ENCODE measurements at regions not wholly inside any gene's neighbourhood (a gene's known extent, or its start where the extent isn't known, plus 50 kb on each side); places are given as distances from the start of the nearest gene placed in this dataset.

DNA sequence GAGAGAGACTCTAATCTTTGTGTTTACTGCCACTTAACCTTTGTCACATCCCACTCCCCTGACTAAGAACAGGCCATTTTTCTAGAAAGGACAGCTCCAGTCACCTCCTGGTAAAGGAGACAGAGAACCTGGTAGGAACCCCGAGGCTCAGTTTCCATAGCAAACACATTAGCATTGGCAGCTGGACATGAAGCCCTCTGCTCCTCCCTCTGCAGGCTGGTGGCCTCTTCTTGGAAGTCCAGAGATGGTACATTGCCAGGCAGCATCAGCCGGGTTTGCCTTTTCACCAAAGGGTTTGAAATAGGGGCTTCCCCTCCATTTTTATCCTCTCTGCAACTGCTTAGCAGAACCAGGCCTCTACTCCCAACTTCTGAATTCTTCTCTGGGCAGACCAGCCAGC lies 213.4 kb upstream of the SEMA6D start:
- DNase-seq = no peak

DNA sequence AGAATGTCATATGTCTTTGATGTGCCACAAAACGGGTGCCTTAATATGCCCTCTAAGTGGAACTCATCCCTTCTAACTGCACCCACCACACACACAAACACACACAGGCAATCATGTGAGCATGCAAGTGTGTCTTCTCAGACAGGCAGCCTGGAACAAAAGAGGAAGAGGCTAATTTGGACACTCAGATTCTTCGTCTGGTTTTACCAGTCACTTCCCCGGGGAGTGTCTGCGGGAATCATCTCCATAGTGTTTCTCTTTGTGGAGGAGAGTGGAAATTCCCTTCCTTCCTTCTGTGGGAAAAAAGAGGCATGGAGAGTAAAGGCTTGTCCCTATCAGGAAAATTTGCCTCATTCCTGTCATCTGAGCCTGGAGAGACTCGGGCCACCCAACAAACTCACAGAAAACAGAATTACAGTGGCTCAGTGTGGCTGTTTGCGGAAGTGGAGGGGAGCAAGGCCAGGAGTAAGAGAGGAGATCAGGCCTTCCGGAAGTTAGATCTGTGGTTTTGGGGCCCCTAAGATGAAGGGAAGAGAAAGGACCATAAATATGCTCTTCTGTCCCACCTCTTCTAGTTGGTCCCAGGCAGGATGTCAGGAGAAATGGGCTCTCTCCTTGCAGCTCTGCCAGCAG lies 212.6 kb upstream of the SEMA6D start:
- no peak for DNase-seq

DNA sequence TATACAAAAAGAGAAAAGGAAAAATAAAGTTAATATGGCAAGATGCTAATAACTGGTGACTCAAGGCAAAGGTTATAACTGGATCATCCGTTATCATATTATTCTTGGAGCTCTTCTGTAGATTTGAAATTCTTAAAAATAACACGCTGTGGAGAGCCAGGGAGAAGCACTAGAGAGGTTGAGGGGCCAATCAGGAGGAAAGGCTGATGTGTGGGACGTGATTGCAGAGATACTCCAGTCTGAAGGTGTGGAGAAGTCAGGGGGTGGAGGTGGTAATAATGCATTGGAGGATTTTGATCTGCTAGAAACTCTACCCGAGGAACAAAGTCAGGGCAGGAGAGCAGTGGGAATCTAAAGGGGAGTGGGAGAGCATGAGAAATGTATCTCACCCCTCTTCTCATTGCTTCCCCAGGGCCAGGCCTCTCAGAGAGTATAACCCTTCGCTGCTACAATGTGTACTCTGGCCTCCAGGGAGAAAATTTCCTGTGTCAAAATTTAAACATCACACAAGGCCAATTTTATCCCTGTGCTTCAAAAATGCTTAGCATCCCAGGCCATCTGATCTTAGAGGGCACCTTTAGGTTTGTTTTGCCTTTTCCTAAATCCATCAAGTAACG lies 211.5 kb upstream of the SEMA6D start:
- DNase-seq = no peak

DNA sequence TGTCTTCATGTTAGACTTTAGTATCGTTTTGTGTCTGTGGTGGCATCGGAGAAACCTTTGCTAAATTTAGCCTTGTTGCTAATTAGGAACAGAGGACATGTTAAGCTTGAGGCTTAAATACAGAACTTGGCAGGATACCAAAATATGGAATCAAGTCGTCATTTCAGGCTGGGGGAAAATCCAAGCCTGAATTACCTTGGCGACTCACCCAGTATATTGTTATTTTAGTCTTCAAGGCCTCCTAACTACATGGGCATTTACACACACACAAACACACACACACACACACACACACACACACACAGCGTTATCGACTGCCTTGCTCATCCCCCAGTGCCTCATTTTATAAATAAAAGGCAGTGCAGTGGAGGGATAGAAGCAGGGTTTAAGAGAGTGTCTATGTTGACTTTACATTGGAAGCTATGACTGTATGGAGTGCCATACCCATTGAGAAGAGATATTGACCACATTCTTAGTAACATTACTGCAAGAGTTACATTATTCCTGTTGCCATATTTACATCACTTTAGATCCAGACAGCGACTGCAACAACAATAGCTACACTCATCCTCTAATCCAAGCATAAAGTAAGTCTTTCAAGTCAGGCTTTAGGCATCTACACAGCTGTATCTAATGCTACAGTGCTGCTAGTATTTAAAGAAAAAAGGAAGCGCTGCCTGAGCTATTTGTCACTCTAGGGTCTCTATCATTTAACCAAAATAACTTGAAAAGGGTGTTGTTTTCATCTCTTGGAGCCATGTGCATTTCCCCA lies 210.8 kb upstream of the SEMA6D start:
- DNase-seq = no peak

DNA sequence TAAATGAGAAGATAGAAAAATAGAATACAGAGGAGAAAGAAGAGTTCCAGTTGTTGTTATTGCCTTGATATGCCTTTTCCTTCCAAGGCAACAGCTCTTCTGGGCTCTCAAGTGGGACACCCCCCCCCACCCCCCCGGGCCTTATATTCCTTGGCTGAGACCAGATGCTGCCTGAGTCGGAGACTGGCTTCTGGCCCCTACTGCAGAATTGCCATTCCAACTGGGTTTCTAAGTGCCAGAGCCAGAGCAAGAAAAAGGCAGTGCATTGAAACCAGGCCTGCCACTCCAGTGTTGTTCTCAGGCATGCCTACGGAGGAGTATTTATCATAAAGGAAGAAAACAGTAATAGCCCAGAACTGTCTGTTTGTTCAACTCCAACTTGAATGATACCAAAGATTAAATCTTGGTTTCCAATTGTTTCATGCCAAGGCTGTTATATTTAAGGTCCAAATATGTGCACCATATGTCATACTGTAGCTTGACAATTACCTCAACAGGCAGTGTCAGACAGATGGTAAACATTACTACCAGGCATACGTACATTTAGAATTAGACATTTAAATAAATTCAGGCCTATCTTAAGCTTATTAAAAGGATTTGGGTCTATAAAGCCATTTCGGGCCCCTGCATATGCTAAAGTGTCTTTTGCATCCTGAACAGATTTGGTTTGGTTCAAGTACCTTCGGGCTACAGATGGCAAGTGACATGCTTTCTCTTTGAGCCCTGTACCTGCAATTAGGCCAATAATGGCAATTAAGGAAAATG lies 209.9 kb upstream of the SEMA6D start:
- DNase-seq = no peak

DNA sequence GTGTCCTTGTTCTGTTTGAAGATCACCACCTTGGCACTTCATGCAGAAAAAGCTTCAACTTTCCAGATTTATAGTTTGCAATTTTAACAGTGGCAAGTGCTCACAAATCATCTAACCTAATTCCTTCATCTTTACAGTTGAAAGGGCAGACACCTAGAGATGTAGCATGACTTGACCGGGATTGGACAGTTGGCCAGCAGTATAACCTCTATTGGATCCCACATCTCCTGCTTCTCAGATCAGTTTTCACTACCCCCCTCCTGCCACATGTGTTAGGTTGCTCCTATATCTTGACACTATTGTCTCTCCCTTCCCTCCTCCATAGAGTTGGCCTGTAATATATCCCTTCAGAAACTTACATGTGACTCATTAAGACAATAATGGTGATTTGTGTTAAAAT lies 206.0 kb upstream of the SEMA6D start:
- DNase-seq = no peak

DNA sequence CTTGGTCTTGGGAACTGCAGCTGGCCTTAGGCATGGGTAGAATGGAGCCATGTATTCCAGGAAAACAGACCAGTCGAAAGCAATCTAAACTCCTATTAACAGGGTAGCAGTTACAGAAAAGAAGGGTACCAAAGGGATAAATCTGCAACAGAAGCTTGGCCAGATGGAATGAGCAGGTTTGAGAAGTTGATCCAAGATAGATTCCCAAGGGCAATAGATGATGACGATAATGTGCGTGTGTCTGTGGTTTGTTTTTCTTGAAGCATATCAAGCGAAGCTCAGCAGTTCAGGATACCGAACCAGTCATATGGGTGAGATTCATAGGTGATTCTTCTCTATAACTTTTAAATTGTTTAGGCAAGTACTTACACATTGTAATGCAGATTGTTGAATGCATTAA lies 203.8 kb upstream of the SEMA6D start:
- DNase-seq = no peak

DNA sequence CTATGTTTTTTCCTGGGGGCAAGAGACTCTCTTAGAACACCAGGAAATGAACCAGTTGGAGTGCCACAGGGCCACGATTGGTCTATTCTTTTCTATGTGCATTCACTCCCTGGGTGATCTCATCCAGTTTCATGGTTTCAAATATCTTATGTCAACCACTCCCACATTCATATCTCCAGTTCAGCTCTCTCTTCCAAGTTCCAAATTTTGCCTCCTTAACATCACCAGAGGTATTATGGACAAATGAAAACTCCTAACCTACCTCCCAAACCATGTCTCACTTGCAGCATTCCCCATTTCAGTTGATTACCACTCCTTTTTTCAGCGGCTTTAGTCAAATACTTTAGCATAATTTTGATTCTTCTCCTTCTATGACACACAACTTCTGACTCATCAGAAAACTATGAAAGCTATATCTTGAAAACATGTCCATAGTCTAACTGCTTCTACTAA lies 203.1 kb upstream of the SEMA6D start:
- DNase-seq = no peak

DNA sequence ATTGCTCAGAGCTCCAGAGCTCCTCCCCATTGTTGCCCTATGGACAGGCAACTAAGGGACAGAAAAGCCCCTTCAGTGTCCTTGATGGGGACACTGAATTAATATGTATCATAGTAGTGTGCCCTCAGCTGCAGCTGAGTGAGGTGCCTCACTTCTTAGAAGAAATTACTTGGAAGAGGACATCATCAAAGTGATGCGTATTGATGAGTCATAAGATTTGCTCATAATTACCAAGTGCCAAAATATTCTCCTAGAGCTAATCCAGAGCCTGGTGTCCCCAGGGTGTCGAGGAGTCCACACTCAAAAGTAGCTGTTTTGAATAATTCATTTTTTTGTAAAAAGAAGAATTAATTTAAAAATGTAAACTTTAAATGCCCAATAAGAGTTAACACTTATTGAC lies 200.7 kb upstream of the SEMA6D start:
- no peak for DNase-seq

DNA sequence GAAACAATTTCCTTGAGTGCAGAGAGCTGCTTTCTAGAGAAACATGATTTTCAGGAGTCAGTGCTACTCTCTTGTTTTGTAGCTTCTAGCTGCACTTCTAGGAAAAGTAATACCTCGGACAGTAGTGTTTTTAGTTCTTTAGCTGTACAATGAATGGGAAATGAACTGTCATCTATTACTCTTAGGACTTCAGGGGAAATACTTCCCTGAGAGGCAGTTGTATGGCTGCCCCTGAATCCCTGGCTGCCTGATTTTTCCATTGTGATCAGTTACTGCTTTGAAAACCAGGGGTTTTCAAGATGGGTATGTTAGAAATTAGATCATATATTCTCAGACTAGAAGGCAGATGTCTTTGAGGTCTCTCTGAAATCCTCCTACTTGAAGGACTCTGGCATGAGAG lies 200.3 kb upstream of the SEMA6D start:
- no peak for DNase-seq

DNA sequence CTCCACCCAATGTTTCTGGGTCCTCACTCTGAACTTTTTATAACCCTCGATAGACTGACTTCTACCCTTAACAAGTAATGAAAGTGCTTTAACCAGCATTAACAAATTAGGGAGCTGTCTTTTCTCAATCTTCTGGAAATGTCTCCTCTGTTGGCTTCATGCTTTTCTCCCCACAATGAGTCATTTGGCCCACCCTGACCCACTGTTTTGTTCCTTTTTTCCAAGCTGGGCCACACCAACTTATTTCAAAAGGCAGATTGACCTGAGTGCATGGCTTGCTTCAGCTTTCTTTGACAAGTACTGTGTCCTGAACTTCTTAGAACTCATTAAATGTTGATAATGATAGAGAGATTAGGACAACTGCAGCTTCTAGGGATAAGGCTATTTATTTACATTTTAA lies 199.6 kb upstream of the SEMA6D start:
- DNase-seq = no peak

DNA sequence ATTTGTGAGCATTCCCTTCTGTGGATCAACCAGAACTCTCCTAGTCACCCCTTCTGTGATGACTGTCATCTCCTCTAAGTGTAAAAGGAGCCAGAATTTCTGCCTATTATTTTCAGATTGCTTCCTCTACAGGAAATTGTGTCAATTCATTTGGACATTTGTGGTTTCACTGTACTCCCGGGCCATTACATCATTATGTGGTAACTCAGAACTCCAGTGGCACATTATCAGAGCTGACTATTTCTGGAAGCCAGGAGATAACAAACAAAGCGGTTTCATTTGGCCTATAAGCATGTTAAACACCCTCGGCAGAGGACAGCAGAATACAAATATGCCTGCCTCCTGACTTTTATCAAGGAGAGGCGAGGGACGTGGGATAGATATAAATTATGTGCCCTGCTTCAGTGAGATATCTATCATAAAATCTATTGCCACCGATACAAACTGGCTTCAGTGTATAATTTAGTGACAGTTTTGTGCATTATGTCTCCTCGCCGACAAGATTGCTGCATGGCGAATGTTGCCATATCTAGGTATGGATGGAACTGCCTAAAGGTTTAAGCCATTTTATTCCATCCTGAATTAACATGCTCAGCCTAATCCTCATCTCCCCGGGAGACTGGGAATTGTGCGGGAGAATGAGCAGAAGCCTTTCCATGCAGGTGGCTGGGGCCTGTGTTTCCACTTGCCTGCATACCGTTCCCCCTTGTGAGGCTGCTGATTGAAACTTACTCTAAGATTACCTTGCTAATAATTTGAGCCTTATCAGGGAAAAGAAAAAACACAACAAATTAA lies 193.4 kb upstream of the SEMA6D start:
- no peak for DNase-seq

DNA sequence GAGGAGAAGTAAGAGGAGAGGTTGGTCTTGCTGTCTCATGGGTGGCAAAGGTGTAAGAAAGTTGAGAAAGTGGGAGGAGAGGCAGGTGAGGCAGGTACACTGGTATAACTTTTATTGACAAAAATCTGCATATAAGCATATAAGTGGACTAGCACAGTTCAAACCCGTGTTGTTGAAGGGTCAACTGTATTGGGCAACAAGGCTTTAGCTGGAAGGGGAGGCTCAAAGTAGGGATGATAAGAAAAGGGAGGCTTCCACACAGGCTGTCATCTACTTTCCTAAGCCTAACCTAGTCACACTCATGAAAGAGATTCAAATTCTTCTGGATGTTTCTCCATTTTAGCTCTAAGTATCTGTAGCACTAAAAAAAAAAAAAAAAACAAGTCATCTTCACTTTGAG lies 188.1 kb upstream of the SEMA6D start:
- no peak for DNase-seq

DNA sequence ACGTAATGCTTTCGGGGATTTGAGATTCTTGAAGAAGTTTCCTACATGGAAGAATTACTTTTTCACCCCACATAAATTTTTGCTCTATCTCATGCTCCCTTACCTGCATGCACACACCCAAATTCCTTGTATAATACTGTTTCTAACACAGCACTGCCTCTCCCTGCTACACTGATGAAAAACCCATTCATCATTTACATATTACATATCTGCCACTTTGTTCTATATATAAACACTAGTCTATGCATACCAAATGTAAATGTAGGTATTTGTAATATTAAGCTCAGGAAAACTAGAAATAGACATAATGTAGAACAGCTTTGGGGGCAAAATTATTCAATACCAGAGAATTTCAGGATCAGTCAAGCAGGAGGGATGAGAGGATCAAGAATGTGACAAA lies 182.6 kb upstream of the SEMA6D start:
- DNase-seq = no peak

DNA sequence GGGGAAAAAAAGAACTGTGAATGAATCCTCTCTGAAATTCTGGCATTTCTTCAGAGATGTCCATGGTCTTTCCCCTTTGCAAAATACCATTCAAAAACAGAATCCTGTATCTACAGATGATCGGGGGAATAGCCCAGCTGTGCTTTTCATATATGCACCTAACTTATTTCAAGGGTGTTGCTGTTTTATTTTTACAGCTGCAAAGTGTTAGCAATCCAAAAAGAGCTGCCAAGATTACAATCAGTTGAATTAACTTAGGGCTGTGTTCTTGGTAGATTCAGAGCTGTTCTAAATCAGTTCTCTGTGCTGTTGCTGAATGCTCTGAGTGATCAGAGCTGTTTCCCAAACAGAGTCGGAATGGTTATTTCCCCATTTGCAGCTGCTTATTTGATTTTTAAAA lies 175.7 kb upstream of the SEMA6D start:
- no peak for DNase-seq

DNA sequence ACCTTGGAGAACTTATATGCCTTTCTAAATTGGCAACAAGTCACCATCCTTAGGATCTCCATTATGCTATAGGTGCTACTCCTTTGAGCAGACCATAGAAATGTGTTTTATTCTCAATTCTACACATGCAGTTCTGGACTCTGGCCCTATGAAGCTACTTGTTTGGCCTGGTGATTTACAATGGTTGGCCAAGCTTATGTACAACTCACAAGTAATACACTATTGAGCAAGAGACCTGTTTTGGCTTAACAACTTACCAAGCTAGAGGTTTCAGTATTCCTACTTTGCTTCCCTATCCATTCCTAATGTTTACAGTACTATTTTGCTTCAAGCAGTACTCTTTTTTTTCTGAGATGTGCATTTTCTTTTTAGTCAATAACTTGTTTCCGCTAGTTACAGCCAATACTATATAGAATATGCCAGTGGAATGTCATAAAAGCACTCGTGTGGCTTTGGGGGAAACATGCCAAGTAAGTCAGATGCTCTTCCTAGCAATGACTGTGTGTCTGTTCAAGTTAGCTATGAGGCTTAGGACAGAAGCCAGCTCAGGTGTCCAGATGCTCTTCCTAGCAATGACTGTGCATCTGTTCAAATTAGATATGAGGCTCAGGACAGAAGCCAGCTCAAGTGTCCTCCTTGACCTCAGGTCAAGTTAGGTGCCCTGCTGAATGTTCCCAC lies 174.9 kb upstream of the SEMA6D start:
- DNase-seq = no peak

DNA sequence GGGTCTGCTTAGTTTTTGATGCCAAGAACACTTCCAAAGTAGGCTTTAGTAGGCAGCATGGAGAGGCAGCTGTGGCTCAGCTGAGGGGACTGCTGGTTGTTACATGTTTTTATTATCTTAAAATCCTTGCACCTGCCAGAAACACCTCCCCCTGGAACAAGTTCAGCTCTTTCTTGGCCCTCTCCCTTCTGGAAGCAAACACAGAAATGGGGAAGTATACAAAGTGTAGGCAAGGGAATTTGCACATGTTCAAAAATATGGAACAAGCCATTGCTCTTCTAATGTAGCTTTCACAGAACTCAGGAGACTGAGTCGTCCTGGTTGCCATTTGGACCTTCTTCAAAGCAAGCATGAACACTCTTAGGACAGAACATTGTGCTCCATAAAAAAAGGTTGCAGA lies 169.1 kb upstream of the SEMA6D start:
- no peak for DNase-seq

DNA sequence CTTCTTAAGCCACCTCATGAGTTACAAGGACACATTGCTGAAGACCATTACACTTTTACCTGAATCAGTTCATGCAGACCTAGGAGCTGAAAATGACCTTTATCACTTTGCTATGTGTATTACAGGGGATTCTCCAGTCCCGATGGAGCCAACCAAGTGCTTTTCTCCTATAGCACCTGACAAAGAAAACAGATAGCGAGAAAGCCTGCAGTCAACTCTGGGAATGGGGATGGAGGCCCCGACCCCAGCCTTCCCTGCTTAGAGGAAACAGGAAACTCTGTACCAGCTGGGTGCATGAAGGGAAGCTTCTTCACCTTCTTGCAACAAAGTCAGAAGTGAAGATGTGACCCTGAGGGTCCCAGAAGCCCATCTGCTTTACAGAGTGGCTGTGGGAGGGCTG lies 168.3 kb upstream of the SEMA6D start:
- DNase-seq = no peak

DNA sequence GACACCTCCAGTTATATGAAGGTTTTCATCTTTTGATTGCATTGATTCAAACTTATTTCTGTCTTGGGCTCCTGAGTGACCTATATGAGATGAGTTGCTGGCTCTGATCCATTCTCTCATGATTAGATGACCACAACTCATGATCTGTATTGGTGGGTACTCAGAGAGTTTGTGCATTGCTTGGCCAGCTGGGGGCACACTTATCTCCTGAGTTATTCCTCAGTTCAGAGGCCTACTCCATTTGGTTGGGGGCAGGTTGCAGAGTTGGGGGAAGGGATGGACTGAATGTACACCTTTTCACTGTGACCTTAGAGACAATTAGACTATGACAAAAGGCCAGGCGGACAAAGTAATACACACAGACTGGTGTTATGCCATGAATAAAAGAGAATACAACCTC lies 166.2 kb upstream of the SEMA6D start:
- DNase-seq = no peak

DNA sequence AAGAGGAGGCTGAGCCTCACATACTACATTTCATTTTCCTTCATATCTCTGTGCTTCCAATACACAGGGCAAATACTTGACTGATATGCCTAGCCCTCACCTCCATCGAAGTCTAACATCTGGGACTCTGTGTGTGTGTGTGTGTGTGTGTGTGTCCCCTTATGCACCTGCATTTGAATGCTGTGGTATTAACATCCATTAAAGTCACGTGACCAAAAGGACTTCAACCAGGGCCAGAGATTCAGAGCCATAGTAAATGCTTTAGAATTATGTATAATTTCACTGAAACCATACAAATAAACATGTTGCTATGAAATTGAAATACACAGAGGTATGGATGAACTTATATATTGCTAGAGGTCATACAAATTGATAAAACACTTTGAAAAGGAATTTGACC lies 165.8 kb upstream of the SEMA6D start:
- DNase-seq = no peak

DNA sequence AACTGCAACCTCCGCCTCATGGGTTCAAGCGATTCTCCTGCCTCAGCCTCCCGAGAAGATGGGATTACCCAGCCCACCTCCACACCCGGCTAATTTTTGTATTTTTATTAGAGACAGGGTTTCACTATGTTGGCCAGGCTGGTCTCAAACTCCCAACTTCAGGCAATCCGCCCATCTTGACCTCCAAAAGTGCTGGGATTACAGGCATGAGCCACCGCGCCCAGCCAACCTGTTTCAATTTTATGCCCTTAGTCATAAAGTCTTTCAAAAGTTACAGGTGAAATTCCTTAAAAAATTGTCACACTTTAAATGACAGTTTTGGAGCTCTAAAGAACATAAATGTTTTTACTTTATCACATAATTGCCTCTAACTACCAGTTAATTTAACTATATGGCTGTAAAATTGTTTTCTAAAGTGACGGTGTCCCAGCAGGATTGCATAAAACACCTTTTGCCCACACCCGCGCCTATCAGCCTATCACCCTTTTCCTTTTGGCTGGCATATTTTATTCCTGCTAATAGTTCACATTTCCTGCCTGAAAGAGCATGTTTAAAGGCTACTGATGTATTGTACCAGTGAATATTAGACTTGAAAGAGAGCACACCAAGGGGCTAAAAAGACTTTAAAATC lies 164.2 kb upstream of the SEMA6D start:
- no peak for DNase-seq

DNA sequence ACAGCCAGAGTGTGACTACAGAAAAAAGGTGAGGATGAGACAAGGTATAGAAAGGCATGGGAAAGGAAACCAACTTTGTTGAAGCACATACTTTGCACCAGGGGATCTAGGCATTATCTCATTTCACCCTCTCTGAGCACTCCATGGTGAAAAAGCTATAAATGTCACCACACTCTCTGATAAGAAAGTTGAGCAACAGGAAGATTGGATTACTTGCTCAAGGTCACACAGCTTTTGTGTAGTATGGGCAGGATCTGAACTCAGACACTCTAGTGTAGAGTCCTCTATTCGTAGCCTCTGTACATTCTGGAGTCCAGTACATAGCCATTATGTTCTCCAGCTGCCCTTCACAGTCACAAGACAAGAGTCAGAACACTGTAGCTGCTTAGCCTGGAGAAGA lies 163.4 kb upstream of the SEMA6D start:
- DNase-seq = no peak

Measured in GDM1 (cell line).